WTC11 (cell line): ENCODE measurements at regions not wholly inside any gene's neighbourhood (a gene's known extent, or its start where the extent isn't known, plus 50 kb on each side); places are given as distances from the start of the nearest gene placed in this dataset.

Experiments used
- AFF4 ChIP-seq: sonication (generic); formaldehyde crosslinking; IDR thresholded peaks from 2 replicates; pipeline ENCODE4 v1.8.1; 2023; ENCODE audit warnings: mild to moderate bottlenecking, missing genetic modification reagents, borderline replicate concordance
- ATF6 ChIP-seq: sonication (generic); formaldehyde crosslinking; IDR thresholded peaks from 2 replicates; pipeline ENCODE4 v1.8.1; 2023; ENCODE audit warnings: mild to moderate bottlenecking, missing genetic modification reagents
- CTCF ChIP-seq: fragments of 200-600 bp; IDR thresholded peaks from 2 replicates; pipeline ENCODE4 v1.8.0; 2022; ENCODE audit warnings: antibody characterized with exemption
- GABPB1 ChIP-seq: sonication (generic); formaldehyde crosslinking; IDR thresholded peaks from 2 replicates; pipeline ENCODE4 v1.8.1; 2023; ENCODE audit warnings: mild to moderate bottlenecking, missing genetic modification reagents
- MAX ChIP-seq: sonication (generic); formaldehyde crosslinking; IDR thresholded peaks from 2 replicates; pipeline ENCODE4 v1.8.0; 2022; ENCODE audit warnings: mild to moderate bottlenecking, missing genetic modification reagents
- NR3C1 ChIP-seq: sonication (generic); formaldehyde crosslinking; conservative IDR thresholded peaks from 2 replicates; pipeline ENCODE4 v1.8.1; 2023; ENCODE audit warnings: low read depth, mild to moderate bottlenecking, missing genetic modification reagents
- PRDM15 ChIP-seq: sonication (generic); formaldehyde crosslinking; IDR thresholded peaks from 2 replicates; pipeline ENCODE4 v1.8.0; 2022; ENCODE audit warnings: missing genetic modification reagents
- RORB ChIP-seq: fragments of 250-450 bp; sonication (Bioruptor Pico); IDR thresholded peaks from 2 replicates; pipeline ENCODE4 v1.9.0; 2021; ENCODE audit warnings: mild to moderate bottlenecking
- SP1 ChIP-seq: sonication (generic); formaldehyde crosslinking; conservative IDR thresholded peaks from 2 replicates; pipeline ENCODE4 v1.8.1; 2022; ENCODE audit warnings: missing genetic modification reagents
- TEAD1 ChIP-seq: sonication (generic); formaldehyde crosslinking; IDR thresholded peaks from 2 replicates; pipeline ENCODE4 v1.8.0; 2022; ENCODE audit warnings: mild to moderate bottlenecking, missing genetic modification reagents
- ZNF219 ChIP-seq: sonication (generic); formaldehyde crosslinking; IDR thresholded peaks from 2 replicates; pipeline ENCODE4 v1.8.0; 2023; ENCODE audit warnings: missing genetic modification reagents, mild to moderate bottlenecking, borderline replicate concordance

GRCh38 chr16:60481591-60481990, 1554.6 kb downstream of the CDH8 start:
- TF ChIP-seq GABPB1 (CRISPR knock-in tag) (no peak), ZNF219 (no peak), RORB (CRISPR knock-in tag) (no peak), PRDM15 (CRISPR knock-in tag) (no peak), CTCF (no peak), NR3C1 (no peak), SP1 (CRISPR knock-in tag) (no peak), TEAD1 (no peak), MAX (CRISPR knock-in tag) (no peak), ATF6 (CRISPR knock-in tag) (no peak), AFF4 (CRISPR knock-in tag) (no peak)
